ENCODE measurements at regions not wholly inside any gene's neighbourhood (a gene's known extent, or its start where the extent isn't known, plus 50 kb on each side); places are given as distances from the start of the nearest gene placed in this dataset.

DNA sequence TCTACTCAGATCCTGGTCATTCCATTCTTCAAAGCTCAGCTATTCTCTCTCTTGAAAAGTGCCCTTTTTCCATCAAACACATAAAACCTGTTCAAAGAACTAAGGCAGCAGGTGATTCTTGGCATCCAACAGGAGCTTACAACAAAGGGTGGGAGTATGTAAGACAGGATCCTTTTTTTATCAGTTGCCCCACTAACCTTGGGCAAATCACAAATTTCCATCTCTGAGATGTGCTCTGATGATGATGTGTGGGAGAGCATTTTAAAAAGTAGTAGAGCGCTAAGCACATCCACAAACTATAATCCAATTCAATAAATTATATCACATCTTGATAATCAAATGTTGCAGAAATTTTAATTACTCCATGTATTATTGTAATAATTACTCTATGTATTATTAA lies 53.7 kb upstream of the FDX1 start:
- H3K4me3 ChIP-seq (ENCODE audit: low read depth in 1 of 3, low read length in 3 of 3): no peak overlapping the region
- peaks cover 0 to 33% (median 18%) of the 10 kb centered on the region in 4 donors for H3K4me1 ChIP-seq (ENCODE audit: control insufficient read depth in 4 of 4, insufficient read depth in 4 of 4, low read length in 3 of 4)
- no peaks in the 10 kb centered on the region for H3K36me3 ChIP-seq (ENCODE audit: control insufficient read depth in 4 of 4, insufficient read depth in 3 of 4, low read depth in 1 of 4, low read length in 3 of 4)
- no peak overlapping the region for H3K9ac ChIP-seq (ENCODE audit: low read depth in 1 of 2, low read length in 2 of 2)
- H3K27me3 ChIP-seq (ENCODE audit: control insufficient read depth in 4 of 4, insufficient read depth in 4 of 4, low read length in 3 of 4): no peaks in the 10 kb centered on the region
- no peak overlapping the region for H3K27ac ChIP-seq (ENCODE audit: low read depth in 1 of 2, low read length in 2 of 2)
- no peak for DNase-seq (ENCODE audit: low spot score)
- TF ChIP-seq, protein P1, sequence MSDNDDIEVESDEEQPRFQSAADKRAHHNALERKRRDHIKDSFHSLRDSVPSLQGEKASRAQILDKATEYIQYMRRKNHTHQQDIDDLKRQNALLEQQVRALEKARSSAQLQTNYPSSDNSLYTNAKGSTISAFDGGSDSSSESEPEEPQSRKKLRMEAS (IDR thresholded peaks at IDR 0.05): no peak
- TF ChIP-seq, protein P2, sequence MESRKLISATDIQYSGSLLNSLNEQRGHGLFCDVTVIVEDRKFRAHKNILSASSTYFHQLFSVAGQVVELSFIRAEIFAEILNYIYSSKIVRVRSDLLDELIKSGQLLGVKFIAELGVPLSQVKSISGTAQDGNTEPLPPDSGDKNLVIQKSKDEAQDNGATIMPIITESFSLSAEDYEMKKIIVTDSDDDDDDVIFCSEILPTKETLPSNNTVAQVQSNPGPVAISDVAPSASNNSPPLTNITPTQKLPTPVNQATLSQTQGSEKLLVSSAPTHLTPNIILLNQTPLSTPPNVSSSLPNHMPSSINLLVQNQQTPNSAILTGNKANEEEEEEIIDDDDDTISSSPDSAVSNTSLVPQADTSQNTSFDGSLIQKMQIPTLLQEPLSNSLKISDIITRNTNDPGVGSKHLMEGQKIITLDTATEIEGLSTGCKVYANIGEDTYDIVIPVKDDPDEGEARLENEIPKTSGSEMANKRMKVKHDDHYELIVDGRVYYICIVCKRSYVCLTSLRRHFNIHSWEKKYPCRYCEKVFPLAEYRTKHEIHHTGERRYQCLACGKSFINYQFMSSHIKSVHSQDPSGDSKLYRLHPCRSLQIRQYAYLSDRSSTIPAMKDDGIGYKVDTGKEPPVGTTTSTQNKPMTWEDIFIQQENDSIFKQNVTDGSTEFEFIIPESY (IDR thresholded peaks at IDR 0.05): no peak
- TF ChIP-seq, protein P3, sequence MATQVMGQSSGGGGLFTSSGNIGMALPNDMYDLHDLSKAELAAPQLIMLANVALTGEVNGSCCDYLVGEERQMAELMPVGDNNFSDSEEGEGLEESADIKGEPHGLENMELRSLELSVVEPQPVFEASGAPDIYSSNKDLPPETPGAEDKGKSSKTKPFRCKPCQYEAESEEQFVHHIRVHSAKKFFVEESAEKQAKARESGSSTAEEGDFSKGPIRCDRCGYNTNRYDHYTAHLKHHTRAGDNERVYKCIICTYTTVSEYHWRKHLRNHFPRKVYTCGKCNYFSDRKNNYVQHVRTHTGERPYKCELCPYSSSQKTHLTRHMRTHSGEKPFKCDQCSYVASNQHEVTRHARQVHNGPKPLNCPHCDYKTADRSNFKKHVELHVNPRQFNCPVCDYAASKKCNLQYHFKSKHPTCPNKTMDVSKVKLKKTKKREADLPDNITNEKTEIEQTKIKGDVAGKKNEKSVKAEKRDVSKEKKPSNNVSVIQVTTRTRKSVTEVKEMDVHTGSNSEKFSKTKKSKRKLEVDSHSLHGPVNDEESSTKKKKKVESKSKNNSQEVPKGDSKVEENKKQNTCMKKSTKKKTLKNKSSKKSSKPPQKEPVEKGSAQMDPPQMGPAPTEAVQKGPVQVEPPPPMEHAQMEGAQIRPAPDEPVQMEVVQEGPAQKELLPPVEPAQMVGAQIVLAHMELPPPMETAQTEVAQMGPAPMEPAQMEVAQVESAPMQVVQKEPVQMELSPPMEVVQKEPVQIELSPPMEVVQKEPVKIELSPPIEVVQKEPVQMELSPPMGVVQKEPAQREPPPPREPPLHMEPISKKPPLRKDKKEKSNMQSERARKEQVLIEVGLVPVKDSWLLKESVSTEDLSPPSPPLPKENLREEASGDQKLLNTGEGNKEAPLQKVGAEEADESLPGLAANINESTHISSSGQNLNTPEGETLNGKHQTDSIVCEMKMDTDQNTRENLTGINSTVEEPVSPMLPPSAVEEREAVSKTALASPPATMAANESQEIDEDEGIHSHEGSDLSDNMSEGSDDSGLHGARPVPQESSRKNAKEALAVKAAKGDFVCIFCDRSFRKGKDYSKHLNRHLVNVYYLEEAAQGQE (IDR thresholded peaks at IDR 0.05): no peak
- TF ChIP-seq YY1 (IDR thresholded peaks at IDR 0.05) (no peak), HNF4G (IDR thresholded peaks at IDR 0.05) (no peak), FOXA1 (IDR thresholded peaks at IDR 0.05) (no peak), TAF1 (conservative IDR thresholded peaks at IDR 0.05) (no peak), JUND (IDR thresholded peaks at IDR 0.05) (no peak), EGR1 (IDR thresholded peaks at IDR 0.05; ENCODE audit: low read depth in 2 of 2) (no peak), RXRA (IDR thresholded peaks at IDR 0.05) (no peak), SP1 (IDR thresholded peaks at IDR 0.05) (no peak), RAD21 (IDR thresholded peaks at IDR 0.05) (no peak), NR2F2 (IDR thresholded peaks at IDR 0.05) (no peak), FOXA2 (IDR thresholded peaks at IDR 0.05) (no peak), GABPA (IDR thresholded peaks at IDR 0.05 in 1 of 2, conservative IDR thresholded peaks at IDR 0.05 in 1 of 2) (no peak), HNF4A (conservative IDR thresholded peaks at IDR 0.05) (no peak)
- TF ChIP-seq, protein P4, sequence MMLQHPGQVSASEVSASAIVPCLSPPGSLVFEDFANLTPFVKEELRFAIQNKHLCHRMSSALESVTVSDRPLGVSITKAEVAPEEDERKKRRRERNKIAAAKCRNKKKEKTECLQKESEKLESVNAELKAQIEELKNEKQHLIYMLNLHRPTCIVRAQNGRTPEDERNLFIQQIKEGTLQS (IDR thresholded peaks at IDR 0.05): no peak
- TF ChIP-seq, protein P5, sequence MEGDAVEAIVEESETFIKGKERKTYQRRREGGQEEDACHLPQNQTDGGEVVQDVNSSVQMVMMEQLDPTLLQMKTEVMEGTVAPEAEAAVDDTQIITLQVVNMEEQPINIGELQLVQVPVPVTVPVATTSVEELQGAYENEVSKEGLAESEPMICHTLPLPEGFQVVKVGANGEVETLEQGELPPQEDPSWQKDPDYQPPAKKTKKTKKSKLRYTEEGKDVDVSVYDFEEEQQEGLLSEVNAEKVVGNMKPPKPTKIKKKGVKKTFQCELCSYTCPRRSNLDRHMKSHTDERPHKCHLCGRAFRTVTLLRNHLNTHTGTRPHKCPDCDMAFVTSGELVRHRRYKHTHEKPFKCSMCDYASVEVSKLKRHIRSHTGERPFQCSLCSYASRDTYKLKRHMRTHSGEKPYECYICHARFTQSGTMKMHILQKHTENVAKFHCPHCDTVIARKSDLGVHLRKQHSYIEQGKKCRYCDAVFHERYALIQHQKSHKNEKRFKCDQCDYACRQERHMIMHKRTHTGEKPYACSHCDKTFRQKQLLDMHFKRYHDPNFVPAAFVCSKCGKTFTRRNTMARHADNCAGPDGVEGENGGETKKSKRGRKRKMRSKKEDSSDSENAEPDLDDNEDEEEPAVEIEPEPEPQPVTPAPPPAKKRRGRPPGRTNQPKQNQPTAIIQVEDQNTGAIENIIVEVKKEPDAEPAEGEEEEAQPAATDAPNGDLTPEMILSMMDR (IDR thresholded peaks at IDR 0.05; ENCODE audit: low read depth, low read length, missing input control): no peak
- H3K9me3 ChIP-seq (ENCODE audit: control insufficient read depth in 4 of 4, low read length in 3 of 4): no peaks in the 10 kb centered on the region
- WGBS: 98% methylated on average over 1 of the region's 1 CpG
